Femur (tissue), 1 donor: ENCODE measurements at regions not wholly inside any gene's neighbourhood (a gene's known extent, or its start where the extent isn't known, plus 50 kb on each side); places are given as distances from the start of the nearest gene placed in this dataset.

Experiments
- DNase-seq: peaks from one replicate; pipeline ENCODE4 v3.0.0-alpha.2; 2017

- DNase-seq, result no peak
Measured at GRCh38 chr10:128431083-128431482, 304.9 kb upstream of the MKI67 start.

- no peak for DNase-seq
Measured at GRCh38 chr10:128431506-128431905, 305.3 kb upstream of the MKI67 start.

- DNase-seq, result no peak
Measured at GRCh38 chr10:128432011-128432410, 305.8 kb upstream of the MKI67 start.

GRCh38 chr10:128432423-128432822 lies 306.2 kb upstream of the MKI67 start:
- DNase-seq, result no peak

GRCh38 chr10:128435811-128436210 lies 309.6 kb upstream of the MKI67 start:
- no peak for DNase-seq

GRCh38 chr10:128437786-128438345 lies 311.6 kb upstream of the MKI67 start:
- DNase-seq, result no peak

GRCh38 chr10:128438417-128439063 lies 312.3 kb upstream of the MKI67 start:
- DNase-seq, result no peak

GRCh38 chr10:128440513-128441160 lies 314.4 kb upstream of the MKI67 start:
- DNase-seq, result no peak

- DNase-seq, result no peak
Measured at GRCh38 chr10:128443925-128444518, 317.8 kb upstream of the MKI67 start.

- DNase-seq, result no peak
Measured at GRCh38 chr10:128448796-128449195, 322.6 kb upstream of the MKI67 start.

- DNase-seq, result no peak
Measured at GRCh38 chr10:128451879-128452278, 325.7 kb upstream of the MKI67 start.

GRCh38 chr10:128456271-128456670 lies 330.0 kb upstream of the MKI67 start:
- DNase-seq, result no peak

GRCh38 chr10:128457136-128457535 lies 330.9 kb upstream of the MKI67 start:
- DNase-seq, result no peak

- DNase-seq, result no peak
Measured at GRCh38 chr10:128461991-128462390, 335.8 kb upstream of the MKI67 start.

GRCh38 chr10:128462844-128463243 lies 336.6 kb upstream of the MKI67 start:
- DNase-seq, result no peak

GRCh38 chr10:128463991-128464760 lies 338.0 kb upstream of the MKI67 start:
- DNase-seq, result no peak

GRCh38 chr10:128465697-128466096 lies 339.5 kb upstream of the MKI67 start:
- DNase-seq, result no peak

- DNase-seq, result no peak
Measured at GRCh38 chr10:128466831-128467371, 340.7 kb upstream of the MKI67 start.

- no peak for DNase-seq
Measured at GRCh38 chr10:128468462-128468861, 342.2 kb upstream of the MKI67 start.

- DNase-seq, result no peak
Measured at GRCh38 chr10:128469515-128469914, 343.3 kb upstream of the MKI67 start.

GRCh38 chr10:128470321-128470965 lies 344.2 kb upstream of the MKI67 start:
- no peak for DNase-seq

- DNase-seq, result no peak
Measured at GRCh38 chr10:128471151-128471550, 344.9 kb upstream of the MKI67 start.
